Glomerular endothelial cell (primary cell): ENCODE measurements at regions not wholly inside any gene's neighbourhood (a gene's known extent, or its start where the extent isn't known, plus 50 kb on each side); places are given as distances from the start of the nearest gene placed in this dataset.

Source experiments
- DNase-seq: peaks from one replicate; pipeline ENCODE4 v3.0.0-alpha.2; 2011; ENCODE audit warnings: low read depth, low spot score; ENCODE audit errors: extremely low read depth

DNA sequence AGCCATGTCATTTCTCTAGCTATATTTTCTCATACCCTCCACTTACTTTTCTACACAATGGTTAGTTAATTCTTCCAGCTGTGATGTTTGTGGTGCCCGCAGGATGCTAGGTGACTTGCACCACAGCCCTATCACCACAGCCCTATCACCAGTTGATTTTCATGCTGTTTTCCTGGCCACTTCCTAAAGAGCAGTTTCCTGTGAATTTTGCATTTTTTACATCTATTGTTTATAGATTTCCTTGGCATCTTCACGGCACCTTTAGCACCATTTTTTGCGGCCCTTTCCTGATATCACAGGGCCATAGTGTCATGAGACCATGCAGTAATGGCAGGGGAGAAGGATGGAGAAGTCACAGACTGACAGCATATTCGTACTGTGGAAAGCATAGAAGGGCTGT lies 132.9 kb upstream of the PRICKLE2 start:
- DNase-seq, result no peak

DNA sequence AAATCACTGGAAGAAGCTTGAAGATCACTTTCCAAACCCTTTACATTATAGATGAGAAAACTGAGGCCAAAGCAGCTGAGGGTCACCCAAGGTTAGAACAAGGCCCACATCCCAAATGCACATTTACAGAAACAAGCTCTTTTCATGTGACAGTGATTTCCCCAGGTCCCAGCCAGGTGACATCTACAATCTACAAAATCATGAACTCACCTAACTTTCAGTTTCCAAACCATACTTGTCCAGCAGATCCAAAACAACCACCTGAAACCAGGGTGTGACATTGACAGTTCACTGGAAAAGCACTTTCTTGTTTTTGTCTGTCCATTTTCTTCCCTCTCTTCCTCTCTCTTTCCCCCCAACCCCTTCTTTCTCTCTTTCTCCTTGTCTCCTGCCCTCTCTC lies 132.2 kb upstream of the PRICKLE2 start:
- DNase-seq, result no peak

DNA sequence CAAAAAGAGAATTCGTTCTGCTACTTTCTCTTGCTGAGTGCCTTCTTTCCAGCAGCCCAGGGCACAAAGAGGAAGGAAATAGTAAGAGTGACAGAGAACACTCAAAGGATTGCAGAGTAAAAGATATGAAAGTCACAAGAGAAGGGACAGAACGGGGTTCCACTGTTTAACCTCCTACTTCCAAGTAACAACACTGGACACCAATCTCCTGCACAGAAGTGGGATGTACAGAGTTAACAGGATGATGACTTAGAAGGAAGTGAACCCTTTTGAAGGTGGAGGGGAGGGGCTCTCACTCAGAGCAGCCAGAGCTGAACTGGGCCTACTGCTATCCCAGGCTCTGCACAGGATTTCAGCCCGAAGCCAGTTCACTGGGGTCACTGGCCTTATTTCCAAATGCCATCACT lies 130.1 kb upstream of the PRICKLE2 start:
- peak; percentile 22 for DNase-seq

DNA sequence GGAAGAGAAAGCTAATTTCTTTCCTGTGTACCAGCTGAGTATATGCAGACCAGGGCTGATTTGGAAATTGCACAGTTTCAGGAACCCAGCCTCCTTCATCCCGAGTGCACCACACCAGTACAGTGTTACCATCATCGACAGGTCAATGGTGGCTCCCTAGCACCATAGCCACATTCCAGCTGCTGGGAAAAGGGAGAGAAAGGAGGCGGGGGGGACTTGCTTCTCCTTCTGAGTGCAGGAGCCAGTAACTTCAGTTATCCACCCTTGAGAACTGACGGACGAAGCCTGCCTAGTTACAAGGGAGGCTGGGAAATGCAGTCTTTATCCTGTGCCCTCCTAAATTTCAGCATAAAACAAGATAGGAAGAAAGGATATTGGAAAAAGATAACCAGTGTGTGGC lies 129.7 kb upstream of the PRICKLE2 start:
- no peak for DNase-seq

DNA sequence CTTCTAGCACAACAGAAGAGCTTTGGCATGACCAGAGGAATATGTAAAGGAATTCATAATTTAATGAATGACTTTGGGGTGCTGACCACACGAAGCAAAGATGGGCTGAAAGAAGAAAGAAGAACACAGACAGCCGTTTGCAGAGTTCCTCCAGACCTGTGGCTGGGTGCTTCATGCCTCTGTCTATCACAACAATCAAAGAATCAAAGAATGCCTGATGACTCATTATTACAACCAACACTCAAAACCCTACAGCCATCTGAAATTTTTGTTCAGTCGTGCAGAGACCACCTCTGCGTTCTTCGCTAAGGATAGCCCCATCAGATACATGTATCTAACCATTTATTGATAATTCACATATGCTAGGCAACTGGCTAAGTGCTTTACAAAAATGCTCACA lies 129.0 kb upstream of the PRICKLE2 start:
- DNase-seq, result no peak

DNA sequence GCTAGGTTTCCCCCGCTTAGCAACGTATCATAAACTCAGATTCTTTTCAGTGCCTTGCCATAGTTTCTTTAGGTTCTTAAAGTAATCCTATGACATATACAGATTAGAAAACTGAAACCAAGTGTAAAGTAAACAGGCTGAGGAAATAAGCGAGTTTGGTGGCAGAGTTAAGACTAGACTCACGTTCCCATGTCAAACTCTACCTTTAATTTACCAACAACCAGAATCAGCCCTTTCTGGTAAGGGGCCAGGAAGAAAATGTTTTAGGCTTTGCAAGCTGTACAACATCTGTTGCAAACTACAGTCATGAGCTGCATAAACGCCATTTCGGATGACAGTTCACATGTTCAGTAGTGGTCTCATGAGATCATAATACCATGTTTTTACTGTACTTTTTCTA lies 128.0 kb upstream of the PRICKLE2 start:
- DNase-seq, result no peak

DNA sequence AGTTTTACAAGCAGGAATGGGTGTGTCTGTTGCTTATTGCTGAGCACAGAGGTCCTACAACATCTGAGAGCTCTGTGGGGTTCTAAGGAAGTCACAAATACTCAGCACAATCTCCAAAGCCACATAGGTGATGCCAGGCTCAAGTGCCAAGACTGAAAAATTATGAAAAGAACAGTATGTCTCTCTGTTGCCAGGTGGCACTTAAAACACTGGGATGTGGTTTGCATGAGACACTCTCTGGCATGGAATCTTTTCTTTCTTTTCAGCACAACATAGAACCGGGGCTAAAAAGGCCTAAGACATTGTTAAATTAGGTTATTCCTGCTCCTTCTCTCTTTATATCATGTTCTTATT lies 127.3 kb upstream of the PRICKLE2 start:
- no peak for DNase-seq

DNA sequence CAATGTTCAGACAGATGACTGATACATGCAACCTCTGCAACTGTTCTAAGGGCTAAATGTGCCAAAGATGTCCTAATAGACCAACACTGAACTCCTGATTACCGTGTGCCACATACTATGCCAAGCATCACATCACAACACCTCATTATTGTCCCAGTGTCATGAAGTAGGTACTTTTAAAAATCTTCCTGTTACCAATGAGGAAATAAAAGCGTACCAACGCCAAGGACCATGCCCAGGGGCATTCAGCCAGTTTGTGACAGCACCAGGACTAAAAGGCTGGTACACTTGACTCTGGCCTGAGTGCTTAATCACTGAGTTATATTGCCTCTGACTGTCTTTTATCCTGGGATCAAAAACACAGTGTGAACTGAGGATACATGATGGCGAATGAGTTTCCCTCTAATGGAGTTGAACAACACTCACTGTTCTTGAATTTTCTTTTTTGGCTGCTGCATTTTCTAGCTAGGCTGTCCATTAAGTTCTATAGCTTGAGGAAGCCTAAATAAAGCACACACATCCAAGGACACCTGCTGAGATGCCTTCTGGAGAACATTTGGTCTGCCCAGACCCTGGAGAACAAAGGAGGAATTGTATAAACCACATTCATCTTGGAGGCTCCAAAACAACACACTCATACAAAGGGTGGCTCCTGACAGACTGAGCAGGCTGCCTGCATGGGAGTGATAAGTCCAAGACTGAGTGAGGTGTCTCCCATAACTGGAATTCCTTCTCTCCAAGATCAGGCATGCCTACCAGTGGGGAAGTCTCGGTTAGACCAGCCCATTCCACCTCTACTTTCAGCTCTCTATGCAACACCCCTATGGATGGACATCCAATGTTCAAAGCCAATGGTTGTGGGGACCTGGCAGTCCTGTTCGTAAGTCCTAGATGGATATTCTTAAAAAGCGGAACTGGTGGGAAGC lies 126.7 kb upstream of the PRICKLE2 start:
- no peak for DNase-seq

DNA sequence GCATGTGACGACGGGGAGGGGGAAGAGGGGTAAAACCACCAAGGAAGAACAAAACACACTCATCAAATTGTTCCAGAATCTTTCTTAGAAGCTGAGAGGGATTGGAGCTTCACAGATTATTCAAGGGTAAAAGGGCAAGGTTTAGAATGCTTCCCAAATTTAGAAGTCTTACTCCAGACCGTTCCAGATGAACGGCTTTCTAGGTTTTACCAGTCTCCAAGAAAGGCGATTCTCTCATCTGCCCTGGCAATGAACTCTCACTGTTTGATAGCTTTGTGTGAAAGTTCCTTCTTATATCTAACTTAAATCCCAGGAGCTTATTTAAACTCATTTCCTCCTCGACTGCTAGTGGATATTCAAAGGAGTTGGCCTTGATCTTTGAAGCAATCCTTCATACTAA lies 124.3 kb upstream of the PRICKLE2 start:
- no peak for DNase-seq

DNA sequence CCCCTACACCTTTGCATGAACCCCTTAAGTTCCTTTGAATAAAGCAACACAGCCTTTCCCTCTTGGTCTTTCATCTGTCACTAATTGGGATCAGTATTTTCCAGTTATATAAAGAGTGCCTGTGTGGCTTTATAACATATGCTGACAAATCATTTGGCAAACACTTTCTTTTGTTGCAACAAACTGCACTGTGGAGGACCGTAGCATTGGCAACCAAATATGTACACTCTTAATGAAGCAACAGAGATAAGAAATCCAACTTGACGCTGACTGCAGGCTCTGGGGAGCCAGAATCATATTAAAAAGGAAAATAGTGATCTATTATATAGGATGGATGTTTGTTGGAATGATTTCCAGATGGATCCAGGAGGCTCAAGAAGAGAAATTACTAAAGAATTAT lies 120.1 kb upstream of the PRICKLE2 start:
- no peak for DNase-seq

DNA sequence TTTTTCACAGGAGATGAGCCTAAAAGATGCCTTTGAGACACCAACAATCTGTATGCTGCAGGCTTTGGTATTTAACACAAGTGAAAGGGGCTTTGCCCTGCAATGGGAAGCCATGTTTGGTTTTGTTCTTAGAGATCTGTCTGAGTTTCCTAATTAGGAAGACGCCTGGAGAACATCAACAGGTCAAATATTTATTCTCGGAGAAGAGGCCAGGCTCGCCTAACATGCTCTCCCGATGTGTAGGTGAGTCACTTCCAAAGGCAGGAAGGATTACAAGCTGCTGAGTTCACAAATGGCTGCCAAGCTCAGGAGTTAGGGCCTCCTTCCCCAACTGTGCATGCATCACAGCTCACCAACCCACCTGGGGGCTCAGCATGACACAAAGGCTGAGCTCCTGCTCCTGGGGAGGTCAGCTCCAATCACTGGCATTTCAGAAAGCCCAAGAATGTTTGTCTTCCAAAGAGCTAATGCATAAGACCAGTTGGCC lies 119.5 kb upstream of the PRICKLE2 start:
- no peak for DNase-seq

DNA sequence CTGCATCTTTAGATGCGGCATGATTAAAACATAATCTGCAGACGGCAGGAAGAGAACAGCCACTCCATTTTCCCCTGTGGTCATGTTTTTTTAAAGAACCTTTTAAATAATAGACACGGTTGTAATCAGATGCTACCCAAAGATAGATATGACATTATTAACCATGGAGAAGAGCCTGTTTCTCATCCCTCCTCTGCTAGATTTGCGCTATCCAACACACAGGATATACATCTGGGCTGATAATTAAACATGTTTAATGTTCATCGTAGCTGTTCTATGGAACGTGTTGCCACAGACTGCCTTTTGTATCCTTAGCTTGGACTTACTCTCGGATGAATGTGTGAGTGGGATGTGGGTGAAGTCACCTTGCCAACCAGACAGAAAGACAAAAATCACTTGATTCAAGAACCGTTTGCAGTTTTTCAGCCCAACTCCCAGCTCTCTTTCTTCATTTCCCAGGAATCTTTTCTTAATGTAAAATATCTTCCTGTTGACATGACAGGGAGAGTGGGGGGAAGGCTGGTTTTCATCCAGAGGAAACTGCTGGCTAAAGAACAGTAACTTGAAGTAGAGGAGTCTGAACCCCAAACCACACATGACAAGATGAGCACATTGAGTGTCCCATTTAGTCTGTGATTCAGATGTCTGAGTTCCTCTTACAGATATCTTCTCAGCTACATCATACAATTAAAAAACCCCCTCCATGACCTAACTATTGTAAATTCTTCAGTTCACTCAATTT lies 118.6 kb upstream of the PRICKLE2 start:
- DNase-seq, result no peak

DNA sequence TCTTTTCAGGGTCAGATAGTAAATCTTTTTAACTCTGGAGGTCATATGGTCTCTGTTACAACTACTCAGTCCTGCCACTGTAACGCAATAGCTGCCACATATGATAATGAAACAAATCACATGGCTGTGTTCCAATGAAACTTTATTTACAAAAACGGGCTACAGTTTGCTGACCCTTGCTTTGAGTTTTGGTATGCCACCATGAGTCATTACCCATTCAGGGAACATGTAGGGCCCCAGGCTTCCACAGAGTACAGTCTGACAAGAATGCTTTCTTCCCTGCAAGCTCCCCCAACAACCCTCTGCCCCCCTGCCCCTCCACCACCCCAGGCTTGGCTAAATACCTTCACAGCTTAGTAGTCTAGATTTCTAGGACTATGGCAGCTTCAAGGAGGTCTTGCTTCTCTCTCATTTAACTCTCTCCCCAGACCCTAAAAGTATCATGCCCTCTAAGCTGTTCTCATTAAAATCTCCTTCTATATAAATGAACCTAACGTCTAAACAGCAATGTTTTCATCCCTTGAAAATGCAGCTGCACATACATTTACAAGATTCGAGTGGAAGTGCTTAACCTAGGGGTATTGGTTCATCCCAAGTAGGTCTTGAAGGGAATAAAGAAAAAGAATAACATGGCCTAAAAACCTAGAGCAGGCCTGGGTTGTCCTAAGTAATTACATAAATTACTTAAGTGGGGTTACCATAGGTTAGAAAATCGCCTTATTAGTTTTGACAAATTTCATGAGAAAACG lies 117.8 kb upstream of the PRICKLE2 start:
- no peak for DNase-seq

DNA sequence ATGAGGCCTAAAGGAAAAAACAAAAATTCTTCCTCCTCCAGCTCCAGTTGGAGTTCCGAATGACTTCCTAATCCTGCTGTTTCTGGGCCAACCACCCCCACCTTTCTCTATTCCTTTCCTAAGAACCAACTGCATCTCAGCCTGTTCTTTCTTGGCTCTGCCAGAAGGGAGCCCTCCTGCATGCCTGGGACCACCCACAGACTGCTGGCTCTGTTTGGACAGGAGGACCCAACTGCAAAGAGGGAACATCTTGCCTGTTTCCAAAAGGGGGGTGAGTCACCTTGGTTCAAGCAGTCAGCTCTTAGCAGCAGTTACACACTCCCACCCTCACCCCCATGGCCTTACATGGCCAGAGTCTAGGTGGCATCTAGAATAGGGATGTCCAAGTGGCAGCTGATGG lies 116.0 kb upstream of the PRICKLE2 start:
- DNase-seq, result no peak

DNA sequence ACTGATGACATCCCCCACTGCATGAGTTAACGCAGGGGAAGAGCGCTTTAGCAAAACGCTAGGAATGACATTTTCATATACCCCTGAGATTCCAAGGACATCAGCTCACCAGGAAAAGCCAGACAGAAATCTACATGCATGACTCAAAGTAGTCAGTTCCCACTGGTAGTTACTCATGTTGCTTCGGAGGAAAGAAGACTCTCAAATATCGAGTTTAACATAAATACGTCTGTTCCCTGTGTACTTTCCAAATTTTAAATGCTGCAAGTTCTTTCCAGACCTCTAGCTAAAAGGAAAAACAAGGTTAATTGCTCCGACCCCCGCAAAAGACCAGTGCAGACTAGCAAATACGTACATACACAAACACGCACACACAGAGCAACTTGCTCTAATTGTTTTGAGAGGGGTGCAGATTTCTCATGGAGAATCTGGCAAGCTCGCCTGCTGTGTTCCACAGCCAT lies 115.4 kb upstream of the PRICKLE2 start:
- DNase-seq, result no peak

DNA sequence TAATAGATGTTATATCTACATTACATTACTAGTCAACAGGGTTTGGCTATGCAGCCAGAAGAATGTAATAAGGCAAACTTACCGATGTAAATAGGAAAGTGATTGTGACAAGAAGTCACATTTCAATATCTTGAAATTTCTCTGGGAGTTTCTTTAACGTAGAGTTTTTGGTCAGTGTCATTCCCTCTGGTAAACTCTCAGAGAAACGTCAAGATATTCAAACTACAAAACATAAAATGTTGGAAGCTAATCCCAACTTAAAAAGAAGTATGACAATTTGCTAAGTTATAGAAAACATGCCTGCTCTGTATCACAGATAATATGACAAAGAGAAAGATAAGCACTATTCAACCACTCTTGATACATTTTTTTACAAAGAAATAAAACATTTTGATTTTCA lies 111.2 kb upstream of the PRICKLE2 start:
- DNase-seq, result no peak

DNA sequence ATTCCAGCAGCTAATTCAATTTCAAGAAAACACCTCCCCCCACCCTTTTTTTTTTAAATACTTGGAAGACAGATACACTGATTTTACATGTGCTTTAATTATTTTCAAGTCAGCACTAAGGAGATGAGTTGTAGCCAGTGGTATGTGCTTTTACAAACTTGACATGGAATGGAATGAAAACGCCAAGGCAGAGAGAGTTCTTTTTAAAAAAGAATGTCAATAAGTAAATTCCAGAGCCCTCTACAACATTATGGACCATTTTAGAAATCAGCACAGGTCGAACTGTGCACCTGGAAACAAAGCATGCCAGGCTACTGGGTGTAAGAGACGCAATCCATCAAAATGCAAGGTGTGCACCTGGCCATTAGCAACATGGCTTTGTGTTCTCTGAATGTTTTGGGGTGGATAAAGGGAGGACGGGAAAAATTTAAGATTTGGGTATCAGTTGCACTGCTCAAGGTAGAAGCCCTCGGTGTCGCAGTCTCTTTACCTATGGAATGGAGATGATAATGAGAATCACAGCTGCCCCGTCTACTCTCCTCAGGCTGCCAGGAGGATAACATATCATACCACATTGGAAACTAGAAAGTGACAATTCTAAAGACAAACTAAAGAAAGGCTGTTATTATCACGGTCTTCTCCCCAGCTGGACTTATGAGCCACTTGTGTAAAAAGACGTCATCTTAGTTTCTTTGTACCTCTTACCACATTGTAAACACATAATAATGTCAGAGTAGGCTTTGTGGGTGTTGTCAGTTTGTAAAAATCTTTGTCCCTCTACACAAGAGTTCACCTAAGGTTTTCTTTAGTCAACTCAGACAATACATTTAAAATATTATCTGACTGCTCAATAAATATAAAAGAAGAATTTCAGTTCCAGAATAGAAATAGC lies 107.4 kb upstream of the PRICKLE2 start:
- DNase-seq, result no peak

DNA sequence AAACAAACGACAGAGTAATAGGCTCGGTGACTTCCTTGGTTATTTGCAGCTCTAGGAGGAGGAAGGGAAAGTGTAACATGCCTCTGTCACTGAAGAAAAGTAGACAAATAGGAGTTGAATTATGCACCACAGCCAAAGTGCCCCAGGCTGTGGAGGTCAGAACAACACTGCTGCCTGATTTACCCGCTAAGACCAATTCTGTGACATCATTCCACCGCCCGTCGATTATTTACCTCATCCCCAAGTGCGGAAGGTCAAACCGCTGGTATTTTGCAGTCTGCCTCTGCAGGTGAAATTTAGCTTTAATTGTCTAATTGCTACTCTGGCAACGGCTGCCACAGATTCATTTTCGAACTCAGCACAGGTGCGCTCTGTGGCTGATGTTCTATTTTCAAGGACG lies 106.3 kb upstream of the PRICKLE2 start:
- no peak for DNase-seq

DNA sequence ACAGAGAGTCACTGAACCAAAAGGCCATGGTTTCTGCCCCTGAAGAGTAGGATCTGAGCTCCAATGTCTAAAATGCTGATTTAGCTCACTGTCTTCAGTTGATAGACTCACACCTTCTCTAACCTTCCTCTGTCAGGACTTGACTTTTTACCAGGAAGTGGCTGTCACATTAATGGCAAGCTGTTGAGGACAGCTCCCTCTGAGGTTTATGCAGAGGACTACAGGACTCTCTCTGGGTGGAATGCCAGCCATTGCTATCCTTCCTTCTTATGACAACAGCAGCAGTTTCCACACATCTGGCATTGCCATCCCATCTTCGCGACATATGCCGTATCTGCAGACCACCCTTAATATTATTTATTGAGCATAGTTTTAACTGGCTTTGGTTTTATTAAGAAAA lies 103.8 kb upstream of the PRICKLE2 start:
- no peak for DNase-seq

DNA sequence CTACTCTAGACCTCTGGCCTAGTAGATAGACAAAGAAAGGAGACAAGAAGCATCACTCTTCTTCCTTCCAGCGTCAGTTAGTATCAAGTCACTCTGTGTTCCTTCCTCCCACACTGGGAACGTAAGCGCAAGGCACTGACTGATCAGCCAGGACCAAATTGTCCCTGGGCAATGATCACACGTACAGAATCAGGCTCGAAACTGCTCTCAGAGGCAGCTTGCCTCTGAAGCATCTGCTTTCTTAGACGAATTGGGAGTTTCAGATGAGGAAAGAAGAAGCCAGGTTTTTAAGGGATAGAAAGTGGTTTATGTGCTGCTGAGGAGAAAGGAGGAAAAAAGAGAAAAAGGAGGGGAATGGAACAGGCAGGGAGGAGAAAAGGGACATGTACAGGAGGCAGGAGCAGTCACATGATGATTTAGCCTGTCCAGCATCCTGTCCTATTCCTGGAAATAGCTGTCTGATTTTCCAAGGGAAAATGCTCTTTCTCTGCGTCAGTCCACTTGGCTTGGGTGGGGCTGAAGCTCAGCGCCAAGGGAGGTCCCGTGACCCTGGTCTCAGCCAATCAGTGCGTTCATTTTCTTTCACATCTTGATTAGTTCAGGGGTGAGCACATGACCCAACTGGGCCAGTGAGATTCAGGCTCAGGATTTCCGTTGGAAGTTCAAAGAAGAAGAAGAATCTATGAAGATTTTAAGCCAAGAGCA lies 102.0 kb upstream of the PRICKLE2 start:
- DNase-seq, result no peak
